GM23248 (cell line): ENCODE measurements at regions not wholly inside any gene's neighbourhood (a gene's known extent, or its start where the extent isn't known, plus 50 kb on each side); places are given as distances from the start of the nearest gene placed in this dataset.

ENCODE experiments used
- DNase-seq: peaks from one replicate; pipeline ENCODE4 v3.0.0-alpha.2; 2015
- H2AFZ ChIP-seq: fragments of 200-600 bp; sonication (generic); 2 replicates; pipeline ENCODE4 v1.6.1; 2016; ENCODE audit warnings: antibody characterized with exemption
- H3F3A ChIP-seq: fragments of 200-600 bp; sonication (generic); 2 replicates; pipeline ENCODE4 v1.6.1; 2016; ENCODE audit warnings: mild to moderate bottlenecking, antibody characterized with exemption, mixed run types; ENCODE audit not compliant: insufficient read depth
- H3K27ac ChIP-seq: fragments of 200-600 bp; sonication (generic); 2 replicates; pipeline ENCODE4 v1.5.1; 2016; ENCODE audit warnings: mild to moderate bottlenecking
- H3K27me3 ChIP-seq: fragments of 200-600 bp; sonication (generic); replicated peaks from 2 replicates; pipeline ENCODE4 v1.6.1; 2016; ENCODE audit warnings: mild to moderate bottlenecking; ENCODE audit not compliant: insufficient read depth
- H3K36me3 ChIP-seq: fragments of 200-600 bp; sonication (generic); 2 replicates; pipeline ENCODE4 v1.6.1; 2016; ENCODE audit warnings: low read depth, mild to moderate bottlenecking
- H3K4me1 ChIP-seq: fragments of 200-600 bp; sonication (generic); 2 replicates; pipeline ENCODE4 v1.6.1; 2016; ENCODE audit warnings: mild to moderate bottlenecking; ENCODE audit not compliant: insufficient read depth
- H3K4me2 ChIP-seq: fragments of 200-600 bp; sonication (generic); one replicate; pipeline ENCODE4 v1.6.1; 2016; ENCODE audit warnings: mild to moderate bottlenecking; ENCODE audit not compliant: unreplicated experiment
- H3K4me3 ChIP-seq: fragments of 200-600 bp; sonication (generic); 2 replicates; pipeline ENCODE4 v1.5.1; 2016; ENCODE audit warnings: mild to moderate bottlenecking
- H3K79me2 ChIP-seq: fragments of 200-600 bp; sonication (generic); 2 replicates; pipeline ENCODE4 v1.6.1; 2016; ENCODE audit warnings: mild to moderate bottlenecking; ENCODE audit not compliant: insufficient read depth
- H3K9ac ChIP-seq: fragments of 200-600 bp; sonication (generic); 2 replicates; pipeline ENCODE4 v1.6.1; 2016; ENCODE audit warnings: mild to moderate bottlenecking
- H3K9me2 ChIP-seq: fragments of 200-600 bp; sonication (generic); 2 replicates; pipeline ENCODE4 v1.6.1; 2016; ENCODE audit warnings: mixed run types, mild to moderate bottlenecking, moderate library complexity; ENCODE audit not compliant: insufficient read depth
- H3K9me3 ChIP-seq: fragments of 200-600 bp; sonication (generic); one replicate; pipeline ENCODE4 v1.6.1; 2017; ENCODE audit warnings: low read depth
- H4K20me1 ChIP-seq: fragments of 200-600 bp; sonication (generic); 2 replicates; pipeline ENCODE4 v1.6.0; 2016; ENCODE audit not compliant: insufficient read depth
- EZH2 ChIP-seq: fragments of 200-600 bp; sonication (generic); IDR thresholded peaks from 2 replicates; pipeline ENCODE4 v1.6.1; 2018; ENCODE audit warnings: antibody characterized with exemption, mild to moderate bottlenecking; ENCODE audit not compliant: insufficient read depth, poor library complexity, severe bottlenecking
- EZH2phosphoT487 ChIP-seq: fragments of 200-600 bp; sonication (generic); IDR thresholded peaks from 2 replicates; pipeline ENCODE4 v1.6.1; 2018; ENCODE audit warnings: antibody characterized with exemption, moderate library complexity, mild to moderate bottlenecking, low read depth; ENCODE audit not compliant: insufficient read depth
- WGBS, 2 experiments: methylation state at CpG; one replicate each; pipeline ENCODE4 v1.1.6; 2015 to 2017; ENCODE audit warnings: low lambda C conversion rate in 2 of 2, low coverage in 1 of 2; ENCODE audit errors: missing lambda C conversion rate in 2 of 2; 5-methylcytosine and 5-hydroxymethylcytosine counted together
- in situ Hi-C: fragments of 300-500 bp; cut with MboI; formaldehyde crosslinking; loops from 2 replicates; pipeline ENCODE4 v1.15.0; 2020

DNA sequence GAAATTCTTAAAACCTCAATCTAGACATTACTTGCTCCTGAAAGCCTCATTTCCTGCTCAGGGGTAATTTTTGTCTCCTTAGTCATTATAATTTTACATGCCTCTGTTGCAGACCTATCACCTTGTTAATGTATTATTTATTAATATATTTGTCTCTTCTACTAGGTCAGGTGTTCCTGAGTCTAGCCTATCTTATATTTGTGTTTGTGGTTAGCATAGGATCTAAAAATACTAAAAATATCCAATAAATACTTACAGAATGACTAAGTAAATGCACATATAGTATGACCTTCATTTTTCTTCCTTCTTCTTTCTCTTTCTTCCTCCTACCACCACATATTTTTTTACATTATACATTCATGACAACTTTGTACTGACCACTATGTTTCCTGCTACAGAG lies 268.9 kb upstream of the HS3ST5 start:
- Histone ChIP-seq H3K27me3 (no peaks in the 10 kb centered on the region), H3F3A (no peaks in the 10 kb centered on the region), H3K4me2 (no peak overlapping the region), H3K4me3 (no peak overlapping the region), H2AFZ (no peak overlapping the region), H3K79me2 (no peaks in the 10 kb centered on the region), H3K9me2 (no peaks in the 10 kb centered on the region), H3K27ac (no peak overlapping the region), H3K9ac (no peak overlapping the region), H4K20me1 (no peaks in the 10 kb centered on the region), H3K4me1 (no peaks in the 10 kb centered on the region), H3K9me3 (no peaks in the 10 kb centered on the region), H3K36me3 (no peaks in the 10 kb centered on the region)
- TF ChIP-seq EZH2phosphoT487 (no peak), EZH2 (no peak)
- in situ Hi-C loops, result no loop called here
- DNase-seq, result no peak

GRCh38 chr6:114608091-114608490 lies 265.3 kb upstream of the HS3ST5 start:
- no peaks in the 10 kb centered on the region for H3K9me3 ChIP-seq
- in situ Hi-C loops, result no loop called here
- H3K9ac ChIP-seq, result no peak overlapping the region
- H3K36me3 ChIP-seq, result no peaks in the 10 kb centered on the region
- no peaks in the 10 kb centered on the region for H3K27me3 ChIP-seq
- H3K9me2 ChIP-seq, result no peaks in the 10 kb centered on the region
- DNase-seq, result no peak
- no peak overlapping the region for H3K4me2 ChIP-seq
- no peak overlapping the region for H2AFZ ChIP-seq
- H3F3A ChIP-seq, result no peaks in the 10 kb centered on the region
- H4K20me1 ChIP-seq, result no peaks in the 10 kb centered on the region
- H3K4me3 ChIP-seq, result no peak overlapping the region
- no peaks in the 10 kb centered on the region for H3K4me1 ChIP-seq
- no peak overlapping the region for H3K27ac ChIP-seq
- 0 to 1% methylated on average over 2 of the region's 2 CpGs for WGBS, 2 experiments
- TF ChIP-seq EZH2phosphoT487 (no peak), EZH2 (no peak)
- H3K79me2 ChIP-seq, result no peaks in the 10 kb centered on the region

GRCh38 chr6:114605656-114606055 lies 262.8 kb upstream of the HS3ST5 start:
- Histone ChIP-seq H3K79me2 (no peaks in the 10 kb centered on the region), H3K4me2 (no peak overlapping the region), H2AFZ (no peak overlapping the region), H4K20me1 (no peaks in the 10 kb centered on the region), H3K4me3 (no peak overlapping the region), H3K4me1 (no peaks in the 10 kb centered on the region), H3K27me3 (no peaks in the 10 kb centered on the region), H3K9me3 (no peaks in the 10 kb centered on the region), H3K36me3 (no peaks in the 10 kb centered on the region), H3F3A (no peaks in the 10 kb centered on the region), H3K9me2 (no peaks in the 10 kb centered on the region), H3K27ac (no peak overlapping the region), H3K9ac (no peak overlapping the region)
- no peak for DNase-seq
- 6 to 10% methylated on average over 3 of the region's 3 CpGs for WGBS, 2 experiments
- TF ChIP-seq EZH2phosphoT487 (no peak), EZH2 (no peak)
- in situ Hi-C loops, result no loop called here

GRCh38 chr6:114600381-114600780 lies 257.6 kb upstream of the HS3ST5 start:
- no peaks in the 10 kb centered on the region for H3K27me3 ChIP-seq
- in situ Hi-C loops, result no loop called here
- H3K9ac ChIP-seq, result no peak overlapping the region

GRCh38 chr6:114595591-114595990 lies 252.8 kb upstream of the HS3ST5 start:
- H3K9ac ChIP-seq, result no peak overlapping the region
- no peaks in the 10 kb centered on the region for H3K4me1 ChIP-seq
- no peak overlapping the region for H3K4me3 ChIP-seq
- H3K36me3 ChIP-seq, result no peaks in the 10 kb centered on the region
- no peak overlapping the region for H3K27ac ChIP-seq
- H3F3A ChIP-seq, result no peaks in the 10 kb centered on the region
- no peak for DNase-seq
- H2AFZ ChIP-seq, result no peak overlapping the region
- TF ChIP-seq EZH2phosphoT487 (no peak), EZH2 (no peak)
- no peak overlapping the region for H3K4me2 ChIP-seq
- no peaks in the 10 kb centered on the region for H3K9me3 ChIP-seq
- no peaks in the 10 kb centered on the region for H3K27me3 ChIP-seq
- H3K9me2 ChIP-seq, result no peaks in the 10 kb centered on the region
- 0 to 7% methylated on average over 2 of the region's 2 CpGs for WGBS, 2 experiments
- in situ Hi-C loops, result no loop called here
- no peaks in the 10 kb centered on the region for H3K79me2 ChIP-seq
- H4K20me1 ChIP-seq, result no peaks in the 10 kb centered on the region

More at GRCh38 chr6:114600381-114600780, 257.6 kb upstream of the HS3ST5 start:
- no peaks in the 10 kb centered on the region for H3K4me1 ChIP-seq
- H3K4me2 ChIP-seq, result no peak overlapping the region
- H3F3A ChIP-seq, result no peaks in the 10 kb centered on the region
- DNase-seq, result no peak
- H3K36me3 ChIP-seq, result no peaks in the 10 kb centered on the region
- H2AFZ ChIP-seq, result no peak overlapping the region
- H3K79me2 ChIP-seq, result no peaks in the 10 kb centered on the region
- H3K27ac ChIP-seq, result no peak overlapping the region
- WGBS, 2 experiments, result 0 to 4% methylated on average over 1 of the region's 1 CpG
- no peak overlapping the region for H3K4me3 ChIP-seq
- no peaks in the 10 kb centered on the region for H4K20me1 ChIP-seq
- H3K9me3 ChIP-seq, result no peaks in the 10 kb centered on the region
- no peaks in the 10 kb centered on the region for H3K9me2 ChIP-seq
- no peak for TF ChIP-seq EZH2
- TF ChIP-seq EZH2phosphoT487, result no peak
